ENCODE measurements at regions not wholly inside any gene's neighbourhood (a gene's known extent, or its start where the extent isn't known, plus 50 kb on each side); places are given as distances from the start of the nearest gene placed in this dataset.

- no peak for DNase-seq
- Histone ChIP-seq H3K9ac (ENCODE audit: low read length) (no peak overlapping the region), H3K27ac (ENCODE audit: low read length in 2 of 2) (no peak overlapping the region), H3K4me2 (replicated peaks; ENCODE audit: low read depth, low read length, poor library complexity, severe bottlenecking) (no peak overlapping the region), H4K20me1 (ENCODE audit: control insufficient read depth, insufficient read depth, low read length, poor library complexity, severe bottlenecking) (no peaks in the 10 kb centered on the region), H2AFZ (ENCODE audit: insufficient read depth, low read depth, low read length, poor library complexity, severe bottlenecking) (no peak overlapping the region), H3K9me3 (ENCODE audit: control extremely low read depth in 1 of 3, control insufficient read depth in 2 of 3, insufficient read depth in 1 of 3, low read length in 2 of 3) (no peaks in the 10 kb centered on the region), H3K4me1 (ENCODE audit: control insufficient read depth in 2 of 2, insufficient read depth in 2 of 2, low read length in 2 of 2) (no peaks in the 10 kb centered on the region), H3K36me3 (replicated peaks in 1 of 2; ENCODE audit: control extremely low read depth in 1 of 2, control insufficient read depth in 1 of 2, extremely low read depth in 1 of 2, insufficient read depth in 2 of 2, low read length in 1 of 2) (no peaks in the 10 kb centered on the region), H3K27me3 (replicated peaks in 1 of 4; ENCODE audit: control extremely low read depth in 1 of 4, control insufficient read depth in 3 of 4, insufficient read depth in 4 of 4, low read length in 3 of 4) (peaks cover 0 to 4% (median 1%) of the 10 kb centered on the region in 4 experiments), H3K4me3 (ENCODE audit: control extremely low read depth in 1 of 5, extremely low read depth in 1 of 5, insufficient read depth in 1 of 5, low read depth in 2 of 5, low read length in 4 of 5) (no peak overlapping the region), H3K79me2 (ENCODE audit: control insufficient read depth, insufficient read depth, low read length) (no peaks in the 10 kb centered on the region)
- Mint-ChIP-seq H3K9me3 (ENCODE audit: insufficient read depth) (no peaks in the 10 kb centered on the region), H3K27ac (no peak overlapping the region), H3K4me1 (no peaks in the 10 kb centered on the region), H3K27me3 (peaks cover 21% of the 10 kb centered on the region), H3K4me3 (no peak overlapping the region)
- ChIA-PET CTCF (no interaction called here), POLR2A (no interaction called here)
- intact Hi-C loops (cut with micrococcal nuclease): no loop called here
- no CpG with 5 or more reads among the region's 2 CpGs for WGBS (ENCODE audit: insufficient coverage)
- TF ChIP-seq EZH2 (IDR thresholded peaks at IDR 0.05; ENCODE audit: borderline replicate concordance, insufficient read depth, low read depth, low read length, poor library complexity, severe bottlenecking): no peak
- TF ChIP-seq, protein P1, sequence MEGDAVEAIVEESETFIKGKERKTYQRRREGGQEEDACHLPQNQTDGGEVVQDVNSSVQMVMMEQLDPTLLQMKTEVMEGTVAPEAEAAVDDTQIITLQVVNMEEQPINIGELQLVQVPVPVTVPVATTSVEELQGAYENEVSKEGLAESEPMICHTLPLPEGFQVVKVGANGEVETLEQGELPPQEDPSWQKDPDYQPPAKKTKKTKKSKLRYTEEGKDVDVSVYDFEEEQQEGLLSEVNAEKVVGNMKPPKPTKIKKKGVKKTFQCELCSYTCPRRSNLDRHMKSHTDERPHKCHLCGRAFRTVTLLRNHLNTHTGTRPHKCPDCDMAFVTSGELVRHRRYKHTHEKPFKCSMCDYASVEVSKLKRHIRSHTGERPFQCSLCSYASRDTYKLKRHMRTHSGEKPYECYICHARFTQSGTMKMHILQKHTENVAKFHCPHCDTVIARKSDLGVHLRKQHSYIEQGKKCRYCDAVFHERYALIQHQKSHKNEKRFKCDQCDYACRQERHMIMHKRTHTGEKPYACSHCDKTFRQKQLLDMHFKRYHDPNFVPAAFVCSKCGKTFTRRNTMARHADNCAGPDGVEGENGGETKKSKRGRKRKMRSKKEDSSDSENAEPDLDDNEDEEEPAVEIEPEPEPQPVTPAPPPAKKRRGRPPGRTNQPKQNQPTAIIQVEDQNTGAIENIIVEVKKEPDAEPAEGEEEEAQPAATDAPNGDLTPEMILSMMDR (IDR thresholded peaks at IDR 0.05): no peak
- no peak for ATAC-seq (ENCODE audit: low read depth)
Measured at GRCh38 chr6:7488494-7488893, 53.0 kb upstream of the DSP start.

- WGBS (ENCODE audit: insufficient coverage): no CpG with 5 or more reads among the region's 2 CpGs
- no peaks in the 10 kb centered on the region for H3K4me1 ChIP-seq (ENCODE audit: control insufficient read depth in 2 of 2, insufficient read depth in 2 of 2, low read length in 2 of 2)
- H3K4me3 ChIP-seq (ENCODE audit: control extremely low read depth in 1 of 5, extremely low read depth in 1 of 5, insufficient read depth in 1 of 5, low read depth in 2 of 5, low read length in 4 of 5): no peak overlapping the region
- peaks cover 26% of the 10 kb centered on the region for H3K27me3 Mint-ChIP-seq
- ChIA-PET CTCF (no interaction called here), POLR2A (no interaction called here)
- no peaks in the 10 kb centered on the region for H3K9me3 ChIP-seq (ENCODE audit: control extremely low read depth in 1 of 3, control insufficient read depth in 2 of 3, insufficient read depth in 1 of 3, low read length in 2 of 3)
- no peak for DNase-seq
- H4K20me1 ChIP-seq (ENCODE audit: control insufficient read depth, insufficient read depth, low read length, poor library complexity, severe bottlenecking): no peaks in the 10 kb centered on the region
- H3K27me3 ChIP-seq (replicated peaks in 1 of 4; ENCODE audit: control extremely low read depth in 1 of 4, control insufficient read depth in 3 of 4, insufficient read depth in 4 of 4, low read length in 3 of 4): peaks cover 0 to 11% (median 5%) of the 10 kb centered on the region in 4 experiments
- no peak for ATAC-seq (ENCODE audit: low read depth)
- no peaks in the 10 kb centered on the region for H3K4me1 Mint-ChIP-seq
- no peak overlapping the region for H3K9ac ChIP-seq (ENCODE audit: low read length)
- intact Hi-C loops (cut with micrococcal nuclease): no loop called here
- TF ChIP-seq, protein P1 (IDR thresholded peaks at IDR 0.05): no peak
- TF ChIP-seq EZH2 (IDR thresholded peaks at IDR 0.05; ENCODE audit: borderline replicate concordance, insufficient read depth, low read depth, low read length, poor library complexity, severe bottlenecking): no peak
- H3K36me3 ChIP-seq (replicated peaks in 1 of 2; ENCODE audit: control extremely low read depth in 1 of 2, control insufficient read depth in 1 of 2, extremely low read depth in 1 of 2, insufficient read depth in 2 of 2, low read length in 1 of 2): no peaks in the 10 kb centered on the region
- no peak overlapping the region for H3K27ac ChIP-seq (ENCODE audit: low read length in 2 of 2)
- no peak overlapping the region for H3K4me2 ChIP-seq (replicated peaks; ENCODE audit: low read depth, low read length, poor library complexity, severe bottlenecking)
- H3K27ac Mint-ChIP-seq: no peak overlapping the region
- no peak overlapping the region for H3K4me3 Mint-ChIP-seq
- no peak overlapping the region for H2AFZ ChIP-seq (ENCODE audit: insufficient read depth, low read depth, low read length, poor library complexity, severe bottlenecking)
- no peaks in the 10 kb centered on the region for H3K9me3 Mint-ChIP-seq (ENCODE audit: insufficient read depth)
- H3K79me2 ChIP-seq (ENCODE audit: control insufficient read depth, insufficient read depth, low read length): no peaks in the 10 kb centered on the region
Measured at GRCh38 chr6:7489376-7489775, 52.1 kb upstream of the DSP start.
